Mucosa of descending colon (tissue), 3 donors: ENCODE measurements at regions not wholly inside any gene's neighbourhood (a gene's known extent, or its start where the extent isn't known, plus 50 kb on each side); places are given as distances from the start of the nearest gene placed in this dataset.

Experiments
- ATAC-seq: fragments of 200-7000 bp; cut with Tn5 transposase; one replicate; pipeline ENCODE4 v1.9.1; 2020; ENCODE audit warnings: mild to moderate bottlenecking, moderate library complexity
- DNase-seq, 3 donors: peaks; one replicate each; pipeline ENCODE4 v3.0.0-alpha.2; 2020
- H3K36me3 ChIP-seq: fragments of 200-600 bp; one replicate; pipeline ENCODE4 v1.8.0; 2021; ENCODE audit warnings: low read depth, mild to moderate bottlenecking
- H3K4me1 ChIP-seq: fragments of 200-600 bp; one replicate; pipeline ENCODE4 v1.8.0; 2021; ENCODE audit warnings: low read depth, mild to moderate bottlenecking
- H3K4me3 ChIP-seq: fragments of 200-600 bp; one replicate; pipeline ENCODE4 v1.8.0; 2021; ENCODE audit warnings: mild to moderate bottlenecking
- H3K9me3 ChIP-seq: fragments of 200-600 bp; one replicate; pipeline ENCODE4 v1.8.0; 2021; ENCODE audit warnings: mild to moderate bottlenecking
- CTCF ChIP-seq: fragments of 200-600 bp; IDR thresholded peaks from one replicate; pipeline ENCODE4 v1.8.0; 2022; ENCODE audit warnings: antibody characterized with exemption, mild to moderate bottlenecking
- intact Hi-C, 2 donors: fragments of 100-400 bp; cut with DNase I in 1 of 2; cut with micrococcal nuclease in 1 of 2; formaldehyde crosslinking; loops; one replicate each; pipeline versions ENCODE4 v1.11.0 to v1.11.1; 2022; cut with DNase I, micrococcal nuclease
- donor health status: DM: no; HTN: no; CAD: no; lungs with moderate emphysema.
- donor health status: DM: no; HTN: no; CAD: no.
- donor health status: DM: no; HTN: yes; CAD: no.

GRCh38 chr18:26768385-26768784 lies 97.1 kb downstream of the AQP4 start:
- no peaks in the 10 kb centered on the region for H3K4me1 ChIP-seq
- TF ChIP-seq CTCF, result no peak

DNA sequence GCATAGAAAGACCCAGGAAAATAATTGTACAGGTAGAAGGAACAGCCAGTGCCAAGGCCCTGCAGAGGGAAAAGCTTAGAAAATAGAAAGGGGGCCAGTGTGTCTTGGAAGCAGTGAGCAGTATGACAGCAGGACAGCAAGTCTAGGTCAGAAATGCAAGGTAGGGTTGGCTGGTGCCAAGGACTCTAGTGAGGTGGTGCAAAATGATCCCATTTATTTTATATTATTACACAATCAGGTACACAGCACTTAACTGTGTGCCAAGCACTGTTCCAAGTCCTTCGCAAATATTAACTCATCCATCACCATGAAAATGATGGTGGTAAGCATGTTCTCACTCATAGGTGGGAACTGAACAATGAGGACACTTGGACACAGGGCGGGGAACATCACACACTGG lies 100.0 kb downstream of the AQP4 start:
- H3K4me3 ChIP-seq, result no peak overlapping the region
- no peaks in the 10 kb centered on the region for H3K36me3 ChIP-seq
- no peaks in the 10 kb centered on the region for H3K9me3 ChIP-seq
- ATAC-seq, result no peak
- no peak for TF ChIP-seq CTCF
- intact Hi-C loops, result no loop called here
- H3K4me1 ChIP-seq, result no peaks in the 10 kb centered on the region
- no peak for DNase-seq

More at GRCh38 chr18:26768385-26768784, 97.1 kb downstream of the AQP4 start:
- intact Hi-C loops, result no loop called here
- Histone ChIP-seq H3K9me3 (no peaks in the 10 kb centered on the region), H3K4me3 (no peak overlapping the region), H3K36me3 (no peaks in the 10 kb centered on the region)
- ATAC-seq (no peak), DNase-seq (no peak)

GRCh38 chr18:26764586-26764985 lies 100.9 kb downstream of the AQP4 start:
- Histone ChIP-seq H3K4me3 (no peak overlapping the region), H3K9me3 (no peaks in the 10 kb centered on the region), H3K4me1 (no peaks in the 10 kb centered on the region), H3K36me3 (no peaks in the 10 kb centered on the region)
- no peak for TF ChIP-seq CTCF
- ATAC-seq (no peak), DNase-seq (no peak)
- intact Hi-C loops, result no loop called here

- TF ChIP-seq CTCF, result no peak
- H3K36me3 ChIP-seq, result no peaks in the 10 kb centered on the region
- no peak overlapping the region for H3K4me3 ChIP-seq
- DNase-seq, result no peak
- H3K4me1 ChIP-seq, result no peaks in the 10 kb centered on the region
- H3K9me3 ChIP-seq, result no peaks in the 10 kb centered on the region
- no peak for ATAC-seq
- intact Hi-C loops, result no loop called here
Measured at GRCh38 chr18:26764177-26764576, 101.3 kb downstream of the AQP4 start.

- intact Hi-C loops, result no loop called here
- no peak for TF ChIP-seq CTCF
- DNase-seq (no peak), ATAC-seq (no peak)
- Histone ChIP-seq H3K9me3 (no peaks in the 10 kb centered on the region), H3K4me1 (no peaks in the 10 kb centered on the region), H3K4me3 (no peak overlapping the region), H3K36me3 (no peaks in the 10 kb centered on the region)
Measured at GRCh38 chr18:26763446-26764110, 101.9 kb downstream of the AQP4 start.
